ENCODE measurements at regions not wholly inside any gene's neighbourhood (a gene's known extent, or its start where the extent isn't known, plus 50 kb on each side); places are given as distances from the start of the nearest gene placed in this dataset.

GRCh38 chr6:23618366-23618765, 507.6 kb upstream of the NRSN1 start:
- ATAC-seq = no peak
- ChIA-PET CTCF (no interaction called here), POLR2A (no interaction called here)
- TF ChIP-seq NR1H2 (CRISPR knock-in tag; IDR thresholded peaks at IDR 0.05) (no peak), PRDM15 (CRISPR knock-in tag; IDR thresholded peaks at IDR 0.05) (no peak), CREB1 (CRISPR knock-in tag; IDR thresholded peaks at IDR 0.05) (no peak), NFE2L1 (CRISPR knock-in tag; IDR thresholded peaks at IDR 0.05) (no peak), FOXK1 (CRISPR knock-in tag; IDR thresholded peaks at IDR 0.05) (no peak), ZNF232 (CRISPR knock-in tag; IDR thresholded peaks at IDR 0.05) (no peak), ZNF317 (CRISPR knock-in tag; IDR thresholded peaks at IDR 0.05; ENCODE audit: borderline replicate concordance, low read depth) (no peak), ZNF263 (CRISPR knock-in tag; IDR thresholded peaks at IDR 0.05; ENCODE audit: low read depth) (no peak), ZNF671 (CRISPR knock-in tag; IDR thresholded peaks at IDR 0.05) (no peak), ARID4B (CRISPR knock-in tag; IDR thresholded peaks at IDR 0.05; ENCODE audit: borderline replicate concordance) (no peak), ZNF281 (CRISPR knock-in tag; IDR thresholded peaks at IDR 0.05) (no peak), ZNF512 (CRISPR knock-in tag; IDR thresholded peaks at IDR 0.05; ENCODE audit: borderline replicate concordance) (no peak)
- TF ChIP-seq, protein P1, sequence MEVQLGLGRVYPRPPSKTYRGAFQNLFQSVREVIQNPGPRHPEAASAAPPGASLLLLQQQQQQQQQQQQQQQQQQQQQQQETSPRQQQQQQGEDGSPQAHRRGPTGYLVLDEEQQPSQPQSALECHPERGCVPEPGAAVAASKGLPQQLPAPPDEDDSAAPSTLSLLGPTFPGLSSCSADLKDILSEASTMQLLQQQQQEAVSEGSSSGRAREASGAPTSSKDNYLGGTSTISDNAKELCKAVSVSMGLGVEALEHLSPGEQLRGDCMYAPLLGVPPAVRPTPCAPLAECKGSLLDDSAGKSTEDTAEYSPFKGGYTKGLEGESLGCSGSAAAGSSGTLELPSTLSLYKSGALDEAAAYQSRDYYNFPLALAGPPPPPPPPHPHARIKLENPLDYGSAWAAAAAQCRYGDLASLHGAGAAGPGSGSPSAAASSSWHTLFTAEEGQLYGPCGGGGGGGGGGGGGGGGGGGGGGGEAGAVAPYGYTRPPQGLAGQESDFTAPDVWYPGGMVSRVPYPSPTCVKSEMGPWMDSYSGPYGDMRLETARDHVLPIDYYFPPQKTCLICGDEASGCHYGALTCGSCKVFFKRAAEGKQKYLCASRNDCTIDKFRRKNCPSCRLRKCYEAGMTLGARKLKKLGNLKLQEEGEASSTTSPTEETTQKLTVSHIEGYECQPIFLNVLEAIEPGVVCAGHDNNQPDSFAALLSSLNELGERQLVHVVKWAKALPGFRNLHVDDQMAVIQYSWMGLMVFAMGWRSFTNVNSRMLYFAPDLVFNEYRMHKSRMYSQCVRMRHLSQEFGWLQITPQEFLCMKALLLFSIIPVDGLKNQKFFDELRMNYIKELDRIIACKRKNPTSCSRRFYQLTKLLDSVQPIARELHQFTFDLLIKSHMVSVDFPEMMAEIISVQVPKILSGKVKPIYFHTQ (CRISPR knock-in tag; IDR thresholded peaks at IDR 0.05) = no peak
- TF ChIP-seq, protein P2, sequence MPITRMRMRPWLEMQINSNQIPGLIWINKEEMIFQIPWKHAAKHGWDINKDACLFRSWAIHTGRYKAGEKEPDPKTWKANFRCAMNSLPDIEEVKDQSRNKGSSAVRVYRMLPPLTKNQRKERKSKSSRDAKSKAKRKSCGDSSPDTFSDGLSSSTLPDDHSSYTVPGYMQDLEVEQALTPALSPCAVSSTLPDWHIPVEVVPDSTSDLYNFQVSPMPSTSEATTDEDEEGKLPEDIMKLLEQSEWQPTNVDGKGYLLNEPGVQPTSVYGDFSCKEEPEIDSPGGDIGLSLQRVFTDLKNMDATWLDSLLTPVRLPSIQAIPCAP (CRISPR knock-in tag; IDR thresholded peaks at IDR 0.05) = no peak
- TF ChIP-seq, protein P3, sequence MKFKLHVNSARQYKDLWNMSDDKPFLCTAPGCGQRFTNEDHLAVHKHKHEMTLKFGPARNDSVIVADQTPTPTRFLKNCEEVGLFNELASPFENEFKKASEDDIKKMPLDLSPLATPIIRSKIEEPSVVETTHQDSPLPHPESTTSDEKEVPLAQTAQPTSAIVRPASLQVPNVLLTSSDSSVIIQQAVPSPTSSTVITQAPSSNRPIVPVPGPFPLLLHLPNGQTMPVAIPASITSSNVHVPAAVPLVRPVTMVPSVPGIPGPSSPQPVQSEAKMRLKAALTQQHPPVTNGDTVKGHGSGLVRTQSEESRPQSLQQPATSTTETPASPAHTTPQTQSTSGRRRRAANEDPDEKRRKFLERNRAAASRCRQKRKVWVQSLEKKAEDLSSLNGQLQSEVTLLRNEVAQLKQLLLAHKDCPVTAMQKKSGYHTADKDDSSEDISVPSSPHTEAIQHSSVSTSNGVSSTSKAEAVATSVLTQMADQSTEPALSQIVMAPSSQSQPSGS (CRISPR knock-in tag; IDR thresholded peaks at IDR 0.05; ENCODE audit: borderline replicate concordance, low read depth) = no peak
- Mint-ChIP-seq H3K4me3 (no peak overlapping the region), H3K27me3 (ENCODE audit: low read depth) (no peaks in the 10 kb centered on the region), H3K27ac (no peak overlapping the region), H3K9me3 (peaks cover 7% of the 10 kb centered on the region), H3K36me3 (peaks cover 2% of the 10 kb centered on the region; the same call in 1 of the 2 replicates), H3K4me1 (peaks cover 17% of the 10 kb centered on the region)
- DNase-seq (ENCODE audit: low spot score) = no peak
